Right cardiac atrium (tissue), 5 donors: ENCODE measurements at regions not wholly inside any gene's neighbourhood (a gene's known extent, or its start where the extent isn't known, plus 50 kb on each side); places are given as distances from the start of the nearest gene placed in this dataset.
A peak's percentile ranks its signal among the peaks of the same experiment; 100 is the strongest.

Experiments used
- ATAC-seq, 2 donors: fragments of 200-7000 bp; cut with Tn5 transposase; one replicate each; pipeline versions ENCODE4 v1.8.0 to v1.9.1; 2020; ENCODE audit warnings: moderate library complexity in 2 of 2, mild to moderate bottlenecking in 1 of 2
- DNase-seq, 3 donors: peaks; one replicate each; pipeline ENCODE4 v3.0.0-alpha.2; 2020
- H3K27ac ChIP-seq: one replicate; pipeline ENCODE4 v1.5.1; 2013; ENCODE audit warnings: mild to moderate bottlenecking, low read length, control low read depth, moderate library complexity
- H3K27me3 ChIP-seq: one replicate; pipeline ENCODE4 v1.6.1; 2013; ENCODE audit not compliant: control insufficient read depth, insufficient read depth
- H3K4me1 ChIP-seq: one replicate; pipeline ENCODE4 v1.6.1; 2013; ENCODE audit warnings: low read length; ENCODE audit not compliant: control insufficient read depth, insufficient read depth
- H3K4me3 ChIP-seq: one replicate; pipeline ENCODE4 v1.5.1; 2013; ENCODE audit warnings: low read length, control low read depth
- H3K9me3 ChIP-seq: one replicate; pipeline ENCODE4 v1.6.1; 2013; ENCODE audit warnings: low read length; ENCODE audit not compliant: control insufficient read depth
- WGBS: extraction: QIAGEN DNeasy Blood & Tissue Kit; methylation state at CpG from one replicate; pipeline ENCODE4 v1.1.7; 2013; 5-methylcytosine and 5-hydroxymethylcytosine counted together
- intact Hi-C, 4 donors: fragments of 100-400 bp; cut with DNase I; formaldehyde crosslinking; loops; one replicate each; pipeline versions ENCODE4 v1.11.0 to v1.14.0; 2022 to 2023
- donor health status: healthy with polysubstance abuse.
- donor health status: DM: no; HTN: yes; CAD: no.
- donor health status: DM: no; HTN: no; CAD: no.
- donor health status: DM: no; HTN: yes; CAD: no; lungs with severe emphysema.
- donor health status: DM: yes; HTN: yes; CAD: no.

DNA sequence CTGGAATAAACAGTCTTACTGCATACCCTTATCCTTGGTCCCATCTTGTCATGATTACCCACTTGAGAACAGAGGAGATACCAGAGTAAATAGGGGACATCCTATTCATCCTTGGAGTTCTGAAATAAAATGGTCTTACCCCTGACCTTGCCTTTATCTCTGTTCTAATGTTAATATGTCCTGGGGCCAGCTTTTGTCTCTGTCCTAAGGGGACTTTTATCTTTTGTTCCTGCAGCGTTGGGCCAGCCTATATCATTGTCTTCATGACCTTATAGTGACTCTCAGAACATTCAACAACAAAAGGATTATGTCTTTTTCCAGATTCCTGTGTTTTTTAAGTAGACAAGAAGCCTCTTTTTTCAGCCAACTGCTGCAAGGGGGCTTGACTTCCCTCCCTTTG lies 1057.5 kb downstream of the LRFN5 start:
- intact Hi-C loops = no loop called here
- Histone ChIP-seq H3K27ac (no peak overlapping the region), H3K4me3 (no peak overlapping the region), H3K27me3 (no peaks in the 10 kb centered on the region), H3K9me3 (no peaks in the 10 kb centered on the region), H3K4me1 (no peaks in the 10 kb centered on the region)
- no peak for DNase-seq
- 34% methylated on average over 1 of the region's 1 CpG for WGBS
- ATAC-seq = no peak

DNA sequence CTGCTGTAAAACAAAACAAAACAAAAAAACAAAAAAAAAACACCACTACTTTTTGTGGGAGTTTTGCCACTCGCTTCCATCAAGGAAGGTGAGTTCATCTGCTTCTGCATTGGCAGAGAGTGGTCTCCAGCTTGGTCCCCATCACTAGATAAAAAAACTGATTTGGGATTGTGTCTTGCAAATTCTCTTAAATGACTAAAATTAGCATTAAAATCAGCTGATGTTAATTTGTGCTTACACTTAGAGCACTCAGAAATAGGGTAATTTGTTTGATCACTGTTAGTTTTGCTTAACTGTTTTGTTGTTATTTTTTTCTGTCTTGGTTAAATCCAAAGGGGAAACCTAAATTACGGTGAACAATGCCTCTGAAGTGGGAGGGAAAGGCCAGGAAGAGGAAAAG lies 1048.0 kb downstream of the LRFN5 start:
- DNase-seq = no peak
- H3K4me1 ChIP-seq = no peaks in the 10 kb centered on the region
- no peaks in the 10 kb centered on the region for H3K27me3 ChIP-seq
- H3K4me3 ChIP-seq = no peak overlapping the region
- H3K9me3 ChIP-seq = no peaks in the 10 kb centered on the region
- ATAC-seq = no peak
- H3K27ac ChIP-seq = no peak overlapping the region
- intact Hi-C loops = no loop called here
- 55% methylated on average over 2 of the region's 2 CpGs for WGBS

DNA sequence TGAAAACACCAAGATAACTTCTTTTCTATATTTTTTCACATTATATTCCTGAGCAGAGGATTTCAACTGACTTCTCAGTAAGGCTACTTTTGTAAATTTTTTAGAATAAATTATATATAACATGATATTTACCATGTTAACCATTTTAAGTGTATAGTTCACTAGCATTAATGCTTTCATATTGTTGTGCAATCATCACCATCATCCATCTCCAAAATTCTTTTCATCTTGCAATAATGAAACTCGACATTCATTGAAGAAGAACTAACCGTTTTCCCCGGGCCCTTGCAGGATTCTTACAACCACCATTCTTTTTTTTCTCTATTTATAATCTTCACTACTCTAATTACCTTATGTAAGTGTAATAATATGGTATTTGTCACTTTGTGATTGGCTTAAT lies 1036.1 kb downstream of the LRFN5 start:
- ATAC-seq = no peak
- Histone ChIP-seq H3K27me3 (no peaks in the 10 kb centered on the region), H3K4me3 (no peak overlapping the region), H3K4me1 (no peaks in the 10 kb centered on the region), H3K27ac (no peak overlapping the region), H3K9me3 (no peaks in the 10 kb centered on the region)
- intact Hi-C loops = no loop called here
- WGBS = 82% methylated on average over 3 of the region's 3 CpGs
- DNase-seq = no peak

DNA sequence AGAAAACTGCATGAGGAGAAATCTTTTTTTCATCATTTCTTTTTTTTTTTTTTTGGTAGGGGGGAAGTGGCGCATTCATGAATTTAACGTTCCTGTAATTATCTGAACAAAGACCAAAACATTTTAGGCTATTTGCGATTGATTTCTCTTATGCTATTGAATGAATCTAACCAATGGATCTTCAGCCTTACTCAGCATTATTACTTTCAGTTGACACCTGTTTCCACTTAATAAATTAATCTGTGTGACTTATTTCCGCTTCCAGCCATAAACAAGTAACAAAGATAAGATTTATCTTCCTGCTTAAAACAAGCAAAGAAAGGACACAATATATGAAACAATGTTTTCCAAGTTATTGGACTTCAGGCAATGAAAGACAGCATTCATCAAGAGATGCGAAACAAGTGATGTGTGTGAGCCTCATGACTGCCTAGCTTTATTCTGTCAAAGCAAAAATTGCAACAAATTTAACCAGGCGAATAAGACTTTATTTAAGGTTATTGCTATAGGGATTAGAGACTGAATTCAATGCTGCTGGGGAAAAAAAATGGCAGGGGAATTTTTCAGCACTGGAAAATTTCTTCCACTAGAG lies 1026.9 kb downstream of the LRFN5 start:
- 79% methylated on average over 6 of the region's 6 CpGs for WGBS
- ATAC-seq = no peak
- DNase-seq = no peak
- no peak overlapping the region for H3K4me3 ChIP-seq
- H3K27me3 ChIP-seq = no peaks in the 10 kb centered on the region
- H3K9me3 ChIP-seq = no peaks in the 10 kb centered on the region
- no peaks in the 10 kb centered on the region for H3K4me1 ChIP-seq
- intact Hi-C loops = no loop called here
- H3K27ac ChIP-seq = no peak overlapping the region

DNA sequence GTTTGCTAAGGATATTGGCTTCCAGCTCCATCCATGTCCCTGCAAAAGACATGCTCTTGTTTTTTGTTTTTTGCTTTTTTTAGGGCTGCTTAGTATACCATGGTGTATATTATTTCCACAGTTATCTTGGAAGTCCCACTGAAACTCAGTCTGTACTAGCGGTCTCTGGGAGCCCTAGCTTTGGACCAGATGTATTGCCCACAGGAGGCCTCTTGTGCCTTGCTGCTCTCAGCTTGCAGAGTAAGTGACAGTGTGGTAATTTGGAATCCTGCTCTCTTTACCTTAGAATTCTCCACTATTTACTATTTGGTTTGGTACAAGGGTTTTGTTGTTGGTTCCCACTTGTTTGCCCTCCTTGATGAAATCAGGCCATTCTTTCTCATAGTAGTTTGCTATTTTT lies 1022.9 kb downstream of the LRFN5 start:
- Histone ChIP-seq H3K27me3 (no peaks in the 10 kb centered on the region), H3K27ac (no peak overlapping the region), H3K4me1 (no peaks in the 10 kb centered on the region), H3K9me3 (no peaks in the 10 kb centered on the region), H3K4me3 (no peak overlapping the region)
- intact Hi-C loops = no loop called here
- DNase-seq (peak in 1 of 3 donors; percentile 2), ATAC-seq (no peak)
- WGBS = 83% methylated on average over 1 of the region's 1 CpG

DNA sequence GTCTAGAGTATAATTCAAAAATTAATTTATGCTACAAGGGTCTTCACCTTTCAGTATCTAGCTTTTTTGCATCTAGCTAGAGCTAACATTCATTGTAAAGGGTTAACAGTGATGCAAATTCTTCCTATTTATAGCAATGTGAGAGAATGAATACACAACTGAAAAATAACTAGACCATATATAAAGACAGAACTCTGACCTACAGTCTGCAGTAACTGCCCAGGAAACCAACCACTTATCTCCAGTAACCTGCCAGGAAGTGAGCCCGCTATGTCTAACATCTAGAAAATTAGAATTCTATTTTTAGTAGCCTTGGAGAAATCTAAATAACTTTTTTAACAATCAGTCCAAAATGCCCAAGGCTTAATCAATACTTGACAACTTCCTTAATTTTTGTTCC lies 1021.9 kb downstream of the LRFN5 start:
- Histone ChIP-seq H3K9me3 (no peaks in the 10 kb centered on the region), H3K4me1 (no peaks in the 10 kb centered on the region), H3K27me3 (no peaks in the 10 kb centered on the region), H3K27ac (no peak overlapping the region), H3K4me3 (no peak overlapping the region)
- 54% methylated on average over 1 of the region's 1 CpG for WGBS
- DNase-seq = no peak
- intact Hi-C loops = no loop called here
- ATAC-seq = no peak

DNA sequence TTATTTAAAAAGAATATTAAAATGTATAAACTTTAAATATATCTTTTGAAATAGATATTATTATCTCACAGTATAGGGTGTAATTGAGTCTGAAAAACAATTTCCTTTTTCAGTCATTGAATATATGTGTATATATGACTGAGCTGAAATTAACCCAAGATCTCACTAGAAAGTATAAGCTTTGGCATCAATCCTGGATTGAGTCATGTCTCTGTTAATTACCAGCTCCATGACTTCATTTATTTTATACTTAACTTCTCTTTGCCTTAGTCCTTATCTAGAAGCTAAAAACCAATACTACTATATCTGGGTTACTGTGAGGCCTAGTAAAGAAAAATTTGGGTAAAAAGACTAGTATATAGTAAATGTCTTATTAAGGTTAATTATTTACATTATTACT lies 1020.3 kb downstream of the LRFN5 start:
- Histone ChIP-seq H3K27ac (no peak overlapping the region), H3K9me3 (no peaks in the 10 kb centered on the region), H3K4me3 (no peak overlapping the region), H3K4me1 (no peaks in the 10 kb centered on the region), H3K27me3 (no peaks in the 10 kb centered on the region)
- no peak for ATAC-seq
- DNase-seq = no peak
- intact Hi-C loops = no loop called here

DNA sequence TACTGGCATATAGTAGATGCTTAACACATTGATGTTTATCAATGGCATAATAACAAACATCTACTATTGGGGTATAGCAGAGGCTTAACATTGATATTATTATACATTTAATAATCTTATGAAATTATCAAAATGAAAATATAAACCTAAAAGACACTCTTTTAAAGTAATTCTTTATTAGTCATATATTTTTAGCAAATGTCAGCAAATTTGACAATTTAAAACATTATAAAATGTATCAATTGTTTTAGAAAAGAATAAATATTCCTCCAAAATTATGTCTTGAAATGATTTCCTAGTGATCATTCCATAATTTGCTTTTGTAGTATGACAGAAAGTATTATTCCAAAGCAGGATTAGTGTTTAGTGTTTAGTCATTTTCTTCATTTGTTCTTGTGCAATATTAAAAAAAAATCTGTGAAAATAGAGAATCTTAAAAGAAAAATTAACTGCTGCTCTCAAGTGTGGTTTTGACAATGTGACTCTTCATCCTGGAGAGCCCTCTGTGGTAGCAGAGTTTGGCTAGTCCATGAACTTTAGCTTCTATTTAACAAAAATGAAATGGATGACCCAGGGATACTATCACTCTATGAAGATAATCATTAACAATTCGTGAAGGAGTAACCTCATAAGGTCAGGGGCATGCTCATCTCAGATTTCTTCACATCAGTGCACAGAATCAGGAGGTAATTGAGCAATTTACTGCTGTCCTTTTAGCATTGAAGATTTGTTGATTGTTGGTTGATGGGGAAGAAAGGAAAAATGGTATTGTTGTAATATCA lies 1018.5 kb downstream of the LRFN5 start:
- no peaks in the 10 kb centered on the region for H3K9me3 ChIP-seq
- no peak overlapping the region for H3K27ac ChIP-seq
- no peak overlapping the region for H3K4me3 ChIP-seq
- WGBS = 26% methylated on average over 1 of the region's 1 CpG
- no peaks in the 10 kb centered on the region for H3K4me1 ChIP-seq
- ATAC-seq (no peak), DNase-seq (no peak)
- intact Hi-C loops = no loop called here
- no peaks in the 10 kb centered on the region for H3K27me3 ChIP-seq

DNA sequence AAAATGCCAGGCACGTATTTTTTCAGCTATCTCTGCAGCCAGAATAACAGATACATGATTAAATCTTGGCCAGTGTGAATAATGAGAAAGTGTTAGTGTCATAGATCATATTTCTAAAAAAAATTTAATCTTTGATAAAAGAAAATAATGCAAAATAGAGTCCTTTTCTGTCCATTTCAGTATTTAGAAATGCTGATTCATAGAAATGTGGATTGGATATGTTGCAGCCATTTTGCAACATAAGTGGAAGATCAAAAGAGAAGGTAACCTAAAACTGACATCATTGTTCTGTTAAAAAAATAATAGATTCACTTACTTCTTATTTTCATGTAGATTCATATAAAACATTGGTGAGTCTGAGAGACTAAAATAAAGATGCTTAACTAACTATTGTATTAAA lies 1010.3 kb downstream of the LRFN5 start:
- Histone ChIP-seq H3K27me3 (no peaks in the 10 kb centered on the region), H3K4me1 (no peaks in the 10 kb centered on the region), H3K9me3 (no peaks in the 10 kb centered on the region), H3K4me3 (no peak overlapping the region), H3K27ac (no peak overlapping the region)
- DNase-seq (no peak), ATAC-seq (no peak)
- WGBS = 42% methylated on average over 1 of the region's 1 CpG
- intact Hi-C loops = no loop called here

DNA sequence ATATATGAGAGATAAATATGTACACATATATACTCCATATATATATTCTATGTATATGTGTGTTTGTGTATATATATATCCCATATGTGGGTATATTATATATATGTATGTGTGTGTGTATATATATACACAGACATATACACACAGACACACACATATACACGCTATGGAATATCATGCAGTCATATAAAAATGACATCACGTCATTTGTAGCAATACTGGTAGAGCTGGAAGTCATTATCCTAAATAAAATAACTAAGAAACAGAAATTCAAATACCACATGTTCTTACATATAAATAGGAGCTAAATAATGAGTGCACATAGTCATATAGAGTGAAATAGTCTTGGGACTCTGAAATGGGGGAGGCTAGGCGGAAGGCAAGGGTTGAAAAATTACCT lies 1000.2 kb downstream of the LRFN5 start:
- Histone ChIP-seq H3K4me3 (no peak overlapping the region), H3K4me1 (no peaks in the 10 kb centered on the region), H3K9me3 (no peaks in the 10 kb centered on the region), H3K27ac (no peak overlapping the region), H3K27me3 (no peaks in the 10 kb centered on the region)
- no peak for DNase-seq
- no peak for ATAC-seq
- intact Hi-C loops = no loop called here
- WGBS = 87% methylated on average over 3 of the region's 3 CpGs

DNA sequence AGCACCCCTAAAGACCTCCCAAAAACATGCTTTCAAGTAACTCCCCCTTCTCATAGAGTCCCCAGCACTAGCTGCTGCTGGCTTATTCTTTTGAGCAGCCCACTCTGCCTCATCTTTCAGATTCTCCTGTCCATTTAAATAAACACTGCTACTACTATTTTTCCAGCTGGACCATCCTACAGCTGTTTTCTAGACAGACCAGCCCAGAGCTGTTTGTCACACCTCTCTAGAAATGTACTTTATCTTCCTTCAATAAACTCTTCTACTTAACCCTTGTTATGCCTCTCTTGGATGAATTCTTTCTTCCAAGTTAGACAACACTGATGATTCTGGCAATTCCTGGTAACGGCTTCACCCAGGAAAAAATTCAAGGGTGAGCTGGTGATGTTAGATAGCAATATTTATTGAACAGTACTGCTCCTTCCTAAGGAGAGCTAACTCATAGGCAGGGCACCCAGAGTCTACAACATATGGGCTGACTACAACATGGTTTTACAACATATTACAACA lies 995.7 kb downstream of the LRFN5 start:
- no peaks in the 10 kb centered on the region for H3K4me1 ChIP-seq
- intact Hi-C loops = no loop called here
- no peak for ATAC-seq
- 64% methylated on average over 1 of the region's 1 CpG for WGBS
- no peak overlapping the region for H3K4me3 ChIP-seq
- no peaks in the 10 kb centered on the region for H3K9me3 ChIP-seq
- no peak for DNase-seq
- no peaks in the 10 kb centered on the region for H3K27me3 ChIP-seq
- H3K27ac ChIP-seq = no peak overlapping the region
